ENCODE measurements at regions not wholly inside any gene's neighbourhood (a gene's known extent, or its start where the extent isn't known, plus 50 kb on each side); places are given as distances from the start of the nearest gene placed in this dataset.
"Not testable (repeated sequence)": the region's sequence is repeated elsewhere in the genome, so short reads cannot be mapped to it uniquely, and the experiment has no call there.

DNA sequence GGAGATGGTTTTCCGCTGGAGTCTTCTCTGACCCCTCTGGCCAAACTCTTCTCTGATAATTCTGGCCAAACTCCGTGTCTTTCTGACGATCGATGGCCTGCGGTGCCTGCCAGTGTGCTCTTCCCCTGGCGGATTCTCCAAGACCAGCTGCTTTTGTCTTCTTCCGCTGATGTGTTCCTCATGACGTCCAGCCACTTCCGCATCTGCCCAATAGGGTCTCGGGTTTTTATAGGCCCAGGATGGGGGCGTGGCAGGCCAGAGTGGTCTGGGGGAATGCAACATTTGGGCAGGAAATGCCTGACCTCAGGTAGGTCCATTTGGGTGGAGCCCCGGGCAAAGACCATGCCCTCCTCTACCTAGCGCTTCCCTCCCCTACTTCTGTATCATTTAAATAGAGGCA lies 1542.1 kb downstream of the STIM2 start:
- DNase-seq (ENCODE audit: low spot score) = no peak

DNA sequence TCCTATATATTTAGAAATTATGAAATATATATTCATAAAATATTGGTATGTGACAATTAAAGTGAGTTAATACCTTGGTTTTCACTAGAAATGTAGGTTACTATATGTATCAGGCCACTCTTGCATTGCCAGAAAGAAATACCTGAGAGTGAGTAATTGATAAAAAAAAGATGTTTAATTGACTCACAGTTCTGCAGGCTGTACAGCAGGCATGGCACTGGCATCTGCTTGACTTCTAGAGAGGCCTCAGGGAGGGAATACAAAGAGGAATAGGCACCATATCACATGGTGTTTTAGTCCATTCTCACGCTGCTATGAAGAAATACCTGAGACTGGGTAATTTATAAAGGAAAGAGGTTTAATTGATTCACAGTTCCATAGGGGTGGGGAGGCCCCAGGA lies 1560.6 kb downstream of the STIM2 start:
- DNase-seq (ENCODE audit: low spot score) = no peak

DNA sequence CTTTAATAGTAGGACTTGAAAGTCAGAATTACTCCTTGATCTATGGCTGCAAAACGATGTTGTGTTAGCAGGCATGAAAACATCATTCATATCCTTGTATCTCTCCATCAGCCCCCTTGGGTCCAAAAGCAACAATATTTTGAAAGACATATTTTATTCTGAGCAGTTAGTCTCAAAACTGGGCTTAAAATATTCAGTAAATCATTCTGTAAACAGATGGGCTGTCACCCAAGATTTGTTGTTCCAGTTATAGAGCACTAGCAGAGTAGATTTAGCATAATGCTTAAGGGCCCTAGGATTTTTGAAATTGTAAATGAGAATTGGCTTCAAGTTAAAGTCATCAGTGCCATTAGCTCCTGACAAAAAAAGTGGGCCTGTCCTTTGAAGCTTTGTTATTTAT lies 1565.6 kb downstream of the STIM2 start:
- no peak for DNase-seq (ENCODE audit: low spot score)

DNA sequence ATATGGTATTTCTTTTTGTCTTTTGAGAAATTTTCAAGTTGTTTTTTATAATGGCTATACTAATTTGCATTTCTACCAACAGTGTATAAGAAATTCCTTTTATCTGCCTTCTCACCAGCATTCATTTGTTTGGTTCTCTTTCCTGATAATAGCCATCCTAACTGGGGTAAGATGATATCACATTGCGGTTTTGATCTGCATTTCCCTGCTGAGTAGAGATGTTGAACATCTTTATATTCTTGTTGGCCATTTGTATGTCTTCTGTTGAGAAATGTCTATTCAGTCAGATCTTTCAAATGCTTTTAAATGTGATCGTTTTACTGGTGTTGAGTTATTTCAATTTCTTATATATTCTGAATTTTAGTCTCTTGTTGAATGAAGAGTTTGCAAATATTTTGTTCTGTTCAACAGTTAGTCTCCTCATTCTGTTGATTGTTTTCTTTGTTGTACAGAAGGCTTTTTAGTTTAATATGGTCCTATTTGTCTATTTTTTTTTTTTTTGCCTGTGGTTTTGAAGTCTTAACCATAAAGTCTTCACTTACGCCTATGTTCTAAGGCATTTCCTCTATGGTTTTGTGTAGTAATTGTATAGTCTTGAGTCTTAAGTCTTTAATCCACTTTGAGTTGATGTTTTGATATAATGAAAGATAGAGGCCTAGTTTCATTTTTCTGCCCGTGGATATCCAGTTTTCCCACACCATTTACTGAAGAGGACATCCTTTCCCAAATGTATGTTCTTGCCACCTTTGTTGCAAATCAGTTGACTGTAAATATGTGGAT lies 1566.9 kb downstream of the STIM2 start:
- DNase-seq (ENCODE audit: low spot score) = no peak

DNA sequence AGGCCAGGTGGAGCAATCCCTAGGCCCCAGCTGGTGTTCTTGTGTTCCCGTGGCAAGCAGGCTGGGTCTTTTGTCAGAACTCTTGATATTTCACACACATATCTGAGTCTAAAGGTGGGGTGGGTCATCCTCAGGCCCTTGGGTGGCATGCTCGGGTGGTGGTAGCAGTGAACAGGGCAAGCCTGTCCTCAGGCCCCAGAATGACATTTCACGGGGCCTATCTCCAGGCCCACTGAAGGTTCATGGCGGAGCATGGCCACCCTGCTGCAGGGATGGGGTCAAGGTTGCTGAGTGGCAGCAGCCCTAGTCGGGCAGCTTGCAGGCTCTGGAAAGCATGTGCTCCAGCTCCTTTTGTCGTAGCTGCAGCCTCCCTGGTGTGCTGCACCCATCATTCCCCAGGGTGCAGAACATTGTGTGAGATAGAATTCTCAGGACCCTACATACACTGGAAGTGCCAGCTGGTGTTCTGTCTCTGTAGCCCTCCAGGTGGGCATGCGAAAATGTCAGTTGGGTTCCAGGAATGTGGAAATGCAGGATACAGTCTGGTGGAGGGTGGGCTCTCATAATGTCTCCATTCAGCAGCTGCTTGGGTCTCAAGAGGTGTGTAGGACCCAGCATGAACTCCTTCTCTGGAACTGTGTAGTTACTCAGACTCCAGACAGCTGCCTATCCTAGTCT lies 1571.8 kb downstream of the STIM2 start:
- no peak for DNase-seq (ENCODE audit: low spot score)

DNA sequence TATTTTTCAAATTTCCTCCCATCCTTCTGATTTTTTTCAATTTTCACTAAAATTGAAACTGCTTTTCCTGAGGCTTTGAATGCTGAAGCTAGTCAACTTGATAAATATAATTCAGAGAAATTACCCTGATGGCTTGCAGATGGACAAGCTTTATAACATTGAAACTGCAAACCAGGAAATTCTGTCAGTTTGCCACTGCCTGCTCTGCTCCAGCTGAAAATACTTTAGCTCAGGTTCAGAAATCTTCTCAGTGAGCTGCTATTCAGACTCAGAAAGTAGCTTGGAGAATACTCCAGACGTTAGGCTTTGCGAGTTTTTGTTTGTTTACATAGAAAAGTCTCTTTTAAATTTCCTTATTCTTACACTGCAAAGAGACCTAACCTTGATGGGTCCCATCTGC lies 1574.7 kb downstream of the STIM2 start:
- DNase-seq (ENCODE audit: low spot score) = no peak

DNA sequence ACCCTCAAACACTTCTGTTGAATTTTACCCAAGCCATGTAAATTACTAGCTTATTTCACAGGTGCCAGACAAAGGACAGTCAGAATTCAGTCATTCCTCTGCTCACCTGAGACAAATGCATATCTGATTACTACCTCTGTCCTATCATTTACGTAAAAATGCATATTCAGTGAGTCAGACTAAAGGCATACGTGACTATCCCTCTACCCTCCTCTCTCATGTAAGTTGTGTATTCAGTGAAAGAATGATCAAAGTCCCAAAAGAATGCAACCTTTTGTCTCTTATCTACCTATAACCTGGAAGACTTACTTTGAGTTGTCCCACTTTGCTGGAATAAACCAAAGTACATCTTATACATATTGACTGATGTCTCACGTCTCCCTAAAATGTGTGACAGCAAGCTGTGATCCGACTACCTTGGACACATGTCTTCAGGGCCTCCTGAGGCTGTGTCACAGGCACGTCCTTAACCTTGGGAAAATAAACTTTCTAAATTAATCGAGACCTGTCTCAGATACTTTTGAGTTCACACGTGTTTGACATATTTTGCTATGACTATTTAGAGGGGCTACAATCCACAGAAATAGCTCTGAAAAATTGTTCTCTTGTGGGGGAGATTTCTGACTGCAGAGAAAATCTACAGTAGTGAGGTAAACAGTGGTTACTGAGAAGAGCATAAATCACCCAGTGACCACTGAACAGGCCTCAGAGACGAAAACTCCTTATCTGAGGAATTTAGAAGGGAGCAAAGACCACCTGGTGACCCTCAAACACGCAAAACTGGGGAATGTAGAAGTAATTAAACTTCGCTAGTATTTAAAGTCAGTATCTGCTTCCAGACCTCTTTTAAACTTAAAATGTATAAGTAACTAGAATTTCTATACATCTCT lies 1575.8 kb downstream of the STIM2 start:
- DNase-seq (ENCODE audit: low spot score) = no peak

DNA sequence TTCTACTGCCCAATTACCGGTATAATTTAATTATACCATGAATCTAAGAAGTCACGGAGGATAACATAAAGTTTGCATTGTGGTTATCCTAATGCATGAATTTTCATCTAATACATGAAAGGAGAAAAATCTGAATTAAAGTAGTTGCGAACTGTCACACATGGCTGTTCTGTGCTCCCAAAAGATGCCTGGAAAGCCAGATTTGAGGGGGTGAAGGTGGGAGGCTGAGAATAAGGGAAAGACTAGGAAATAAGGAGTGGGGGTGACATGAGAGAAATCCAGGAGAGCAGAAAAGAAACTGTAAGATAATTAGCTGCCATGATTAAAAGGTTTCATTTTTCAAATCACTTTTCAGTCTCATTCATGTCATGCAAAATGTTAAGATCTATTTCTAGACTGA lies 1582.7 kb downstream of the STIM2 start:
- DNase-seq (ENCODE audit: low spot score) = no peak

DNA sequence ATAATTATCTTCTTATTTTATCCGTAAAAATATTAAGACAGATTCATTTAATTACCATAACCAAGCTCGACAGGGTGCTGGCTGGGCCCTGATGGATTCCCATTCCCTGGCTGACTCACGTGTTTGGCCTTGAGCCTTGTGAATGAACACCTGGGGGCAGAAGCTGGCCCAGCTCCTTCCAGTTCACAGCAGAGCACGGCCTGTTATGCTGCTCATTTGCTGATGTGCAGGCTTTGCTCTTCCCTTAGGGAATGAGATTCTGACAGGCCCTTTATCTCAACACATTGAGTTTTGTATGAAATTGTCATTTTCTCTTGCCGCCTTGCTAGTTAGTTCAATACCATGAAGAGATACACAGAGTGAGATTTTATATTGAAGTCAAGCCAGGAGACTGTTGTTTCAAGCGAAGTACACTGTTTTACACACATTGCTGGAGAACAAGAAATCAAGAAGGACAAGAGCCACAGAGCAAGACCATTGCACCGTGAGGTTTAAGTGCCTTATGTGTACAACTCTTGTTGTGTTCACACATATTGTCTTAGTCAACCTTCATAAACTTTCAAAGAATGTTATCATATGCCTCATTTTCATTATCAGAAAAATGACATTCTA lies 1583.3 kb downstream of the STIM2 start:
- peak; percentile 29 for DNase-seq (ENCODE audit: low spot score)

DNA sequence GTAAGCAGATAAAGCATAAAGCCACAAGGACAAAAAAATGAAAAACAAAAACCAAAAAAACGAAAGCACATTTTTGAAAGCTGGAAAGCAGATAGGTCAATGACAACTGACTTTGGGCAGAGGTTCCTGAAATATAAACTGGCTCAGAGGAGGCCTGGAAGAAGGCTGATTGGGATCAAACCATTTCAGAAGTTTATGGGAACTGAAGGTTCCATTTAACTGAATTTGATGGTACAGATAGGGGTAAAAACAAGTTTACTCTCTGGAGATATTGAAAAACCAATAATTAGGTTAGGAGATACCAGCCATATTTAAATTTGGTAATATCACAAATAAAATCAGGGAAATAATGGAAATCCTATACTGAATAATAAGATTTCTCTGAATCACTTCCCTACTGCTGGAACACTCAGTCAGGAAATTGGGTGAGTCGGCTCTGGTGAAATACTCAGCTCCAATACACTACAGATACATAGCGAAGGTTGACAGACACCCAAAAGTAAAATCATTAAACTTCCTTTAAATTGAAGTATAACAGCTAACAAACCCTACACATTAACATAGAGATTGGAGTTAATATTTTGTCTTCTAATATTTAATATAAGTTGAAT lies 1584.3 kb downstream of the STIM2 start:
- DNase-seq (ENCODE audit: low spot score) = no peak

DNA sequence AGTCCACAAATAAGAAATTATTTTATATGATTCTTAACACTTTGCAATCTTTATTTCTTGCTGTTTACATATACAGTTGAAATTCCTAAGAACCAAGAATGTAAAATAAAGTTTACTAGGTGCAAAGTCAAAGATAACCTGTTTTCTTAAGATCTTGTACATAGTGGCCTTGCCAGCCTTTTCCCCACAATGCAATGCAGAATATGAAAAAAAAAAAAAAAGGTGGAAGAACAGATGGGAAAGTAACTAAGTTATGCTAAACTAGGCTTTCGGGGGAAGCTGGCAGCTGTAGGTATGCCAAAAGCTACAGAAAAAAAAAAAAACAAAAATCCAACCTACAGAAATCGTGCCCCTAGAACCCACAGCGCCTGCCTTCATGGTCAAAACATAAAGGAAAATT lies 1588.4 kb downstream of the STIM2 start:
- DNase-seq (ENCODE audit: low spot score) = no peak

DNA sequence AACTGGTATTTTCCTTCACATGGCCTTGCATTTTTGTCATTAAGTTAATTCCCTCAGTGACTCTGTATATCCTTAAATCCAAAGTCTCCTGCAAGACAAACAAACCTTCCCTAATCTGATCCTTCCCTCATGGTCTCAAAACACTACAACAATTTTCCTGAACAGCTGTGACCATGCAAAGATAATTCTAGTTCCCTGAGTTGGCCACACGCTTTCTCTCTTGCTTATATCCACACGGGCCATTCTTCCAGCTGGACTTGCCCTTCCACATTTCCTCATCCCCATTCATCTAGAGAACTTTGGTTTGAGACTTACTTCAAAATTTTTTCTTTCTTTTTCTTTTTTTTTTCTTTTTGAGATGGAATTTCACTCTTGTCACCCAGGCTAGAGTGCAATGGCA lies 1590.7 kb downstream of the STIM2 start:
- no peak for DNase-seq (ENCODE audit: low spot score)

DNA sequence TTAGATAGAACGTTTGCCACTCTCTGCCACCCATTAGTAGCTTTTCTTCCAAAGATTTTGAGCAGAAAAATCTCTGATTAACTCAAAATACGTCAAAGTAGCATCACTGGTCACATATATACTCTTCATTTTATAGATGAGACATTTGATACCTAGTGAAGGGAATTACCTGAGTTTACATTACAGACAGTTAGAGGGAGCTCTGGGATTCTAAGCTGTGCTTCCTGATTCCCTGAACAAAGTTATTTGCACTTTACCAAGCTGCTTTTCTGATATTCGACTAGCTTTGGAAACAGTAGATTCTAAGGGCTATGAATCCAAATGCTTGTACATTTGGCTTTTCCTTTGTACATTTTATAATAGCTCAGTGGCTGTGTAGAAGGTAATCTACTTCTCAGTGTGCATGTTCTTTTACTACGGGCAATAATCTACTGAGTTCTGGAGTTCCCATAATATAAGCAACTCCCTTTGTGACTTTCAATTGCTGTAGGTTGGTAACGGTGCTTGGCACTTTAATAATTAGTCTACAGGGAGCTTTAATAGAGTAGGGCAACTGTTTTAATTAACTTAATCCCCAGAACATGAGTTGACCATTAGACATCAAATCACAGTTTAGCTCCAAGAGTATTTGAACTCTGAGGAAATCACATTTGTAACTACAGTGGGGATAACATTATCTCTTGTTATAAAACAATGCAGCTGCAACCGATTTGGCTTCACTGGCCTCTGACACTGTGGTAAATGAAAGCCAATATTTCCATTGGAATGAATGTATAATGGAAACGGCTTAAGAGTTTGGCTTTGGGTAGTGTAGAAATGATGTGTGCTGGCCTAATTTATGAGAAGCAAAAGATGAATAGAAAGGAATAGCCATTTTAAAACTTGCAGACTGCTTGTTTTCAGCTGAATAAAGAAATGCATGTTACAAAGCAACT lies 1602.4 kb downstream of the STIM2 start:
- no peak for DNase-seq (ENCODE audit: low spot score)

DNA sequence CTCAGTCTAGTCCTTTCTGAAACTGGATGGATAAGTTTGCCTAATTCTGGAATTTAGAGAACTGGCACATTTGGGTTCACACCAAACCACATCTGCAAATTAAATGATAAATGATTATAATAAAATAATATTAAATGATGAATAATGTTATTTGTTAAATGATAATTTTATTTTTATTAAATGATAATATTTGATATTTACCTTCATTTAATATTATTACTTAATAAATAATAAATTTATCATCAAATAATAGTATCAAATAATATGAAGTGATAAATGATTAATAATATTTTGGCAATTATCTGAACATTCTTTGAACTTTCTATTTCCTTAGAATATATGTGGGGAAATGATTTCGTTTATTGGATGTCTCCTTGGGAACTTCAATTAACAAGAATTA lies 1604.2 kb downstream of the STIM2 start:
- DNase-seq (ENCODE audit: low spot score) = no peak

DNA sequence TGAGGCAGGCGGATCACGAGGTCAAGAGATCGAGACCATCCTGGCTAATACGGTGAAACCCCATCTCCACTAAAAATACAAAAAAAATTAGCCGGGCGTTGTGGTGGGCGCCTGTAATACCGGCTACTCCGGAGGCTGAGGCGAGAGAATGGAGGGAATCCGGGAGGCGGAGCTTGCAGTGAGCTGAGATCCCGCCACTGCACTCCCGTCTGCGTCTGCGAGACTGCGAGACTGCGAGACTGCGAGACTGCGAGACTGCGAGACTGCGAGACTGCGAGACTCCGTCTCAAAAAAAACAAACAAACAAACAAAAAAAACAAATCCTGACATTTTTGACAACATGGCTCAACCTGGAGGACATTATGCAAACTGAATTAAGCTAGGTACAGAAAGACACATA lies 1606.2 kb downstream of the STIM2 start:
- not testable (repeated sequence) for DNase-seq (ENCODE audit: low spot score)

DNA sequence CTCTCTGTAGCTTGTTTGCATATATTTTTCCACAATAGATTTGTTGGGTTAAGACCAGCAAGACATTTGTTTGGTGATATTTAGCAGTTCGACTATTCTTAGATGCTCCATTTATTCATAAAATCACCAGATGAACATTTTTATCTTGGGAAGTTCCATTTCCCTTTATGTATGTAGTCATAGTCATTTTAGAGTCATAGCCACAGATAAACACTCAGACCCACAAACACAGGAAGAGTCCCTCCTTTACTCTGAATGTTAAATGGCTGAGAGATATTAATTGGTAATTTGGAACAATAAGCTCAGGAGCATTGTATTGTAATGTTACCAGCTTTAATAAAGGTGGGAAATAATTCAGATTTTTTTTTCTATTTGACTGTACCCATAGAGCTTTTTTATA lies 1608.7 kb downstream of the STIM2 start:
- DNase-seq (ENCODE audit: low spot score) = no peak

DNA sequence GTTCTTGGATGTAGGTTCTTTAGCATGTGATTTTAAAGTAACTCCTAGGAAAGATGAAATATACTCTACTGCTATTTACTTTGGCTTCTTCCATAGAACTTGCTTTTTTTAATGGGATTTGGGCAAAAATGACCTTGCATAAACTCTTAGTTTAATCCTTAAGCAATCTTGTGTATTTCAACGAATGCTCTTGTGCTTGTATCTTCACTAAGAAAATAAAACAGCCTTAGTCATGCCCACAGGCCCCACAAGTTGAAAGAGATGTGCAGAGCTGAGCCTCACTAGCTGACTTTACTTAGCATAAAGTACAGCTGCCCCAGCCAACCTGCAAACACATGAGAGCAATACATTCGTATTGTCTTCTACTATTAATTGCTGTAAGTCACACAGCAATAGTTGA lies 1609.2 kb downstream of the STIM2 start:
- no peak for DNase-seq (ENCODE audit: low spot score)

DNA sequence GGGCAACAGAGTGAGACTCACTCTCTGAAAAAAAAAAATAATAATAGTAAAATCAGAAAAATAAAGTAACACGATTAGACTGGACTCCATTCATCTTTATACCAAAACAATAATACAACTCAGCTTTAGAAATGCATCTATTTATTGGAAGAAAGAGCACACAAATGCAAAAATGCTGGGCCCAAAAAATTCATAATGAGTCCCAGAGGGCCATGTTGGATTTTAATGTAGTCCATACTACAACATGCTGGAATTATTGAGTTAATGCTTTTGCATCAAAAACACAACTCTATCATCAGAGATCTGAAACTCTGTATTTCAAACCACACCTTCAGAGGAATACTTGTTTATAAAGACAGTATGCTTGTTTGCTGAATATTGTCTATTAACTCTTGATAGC lies 1614.7 kb downstream of the STIM2 start:
- DNase-seq (ENCODE audit: low spot score) = no peak

DNA sequence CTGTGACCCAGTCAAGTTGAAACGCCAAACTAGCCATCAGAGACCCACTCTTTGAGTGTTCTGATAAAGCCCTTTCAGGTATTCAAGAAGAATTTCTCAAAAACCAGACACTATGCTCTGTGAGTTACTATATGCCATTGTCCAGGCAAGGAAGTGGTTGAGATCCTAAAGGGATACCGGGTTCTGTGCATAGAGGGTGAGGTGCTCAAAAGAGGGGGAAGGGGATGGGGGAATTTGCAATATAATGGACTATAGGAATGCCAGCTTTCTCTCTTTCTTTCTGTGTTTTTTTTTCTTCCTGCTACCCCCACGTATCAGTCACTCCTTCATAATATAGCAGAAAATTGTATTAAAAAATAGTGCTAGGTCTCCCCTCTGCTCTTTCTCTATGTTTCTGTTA lies 1619.0 kb downstream of the STIM2 start:
- no peak for DNase-seq (ENCODE audit: low spot score)

DNA sequence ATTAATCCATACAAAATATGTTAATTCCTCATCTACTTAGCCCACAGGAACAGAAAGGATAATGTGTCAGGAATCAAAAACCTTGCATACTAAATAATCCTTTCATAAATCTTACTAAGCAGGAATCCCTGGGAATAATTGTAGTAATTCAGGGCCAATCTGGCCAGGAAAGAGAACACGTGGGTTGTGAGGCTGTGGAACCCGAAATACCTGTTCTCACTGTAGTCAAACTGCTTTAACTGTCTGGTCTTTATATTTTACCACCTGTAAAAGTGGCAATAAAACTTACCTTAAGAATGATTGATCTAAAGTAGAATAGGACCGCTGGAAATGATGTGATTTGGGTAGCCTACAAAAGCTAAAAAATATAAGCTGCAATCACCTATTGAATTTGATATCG lies 1620.9 kb downstream of the STIM2 start:
- no peak for DNase-seq (ENCODE audit: low spot score)

Data from iPS-NIHi11 (cell line).